HG02981 (cell line): ENCODE measurements at regions not wholly inside any gene's neighbourhood (a gene's known extent, or its start where the extent isn't known, plus 50 kb on each side); places are given as distances from the start of the nearest gene placed in this dataset.

Source experiments
- ATAC-seq: cut with Tn5 transposase; IDR thresholded peaks from one replicate; pipeline ENCODE4 v1.9.1; 2021; ENCODE audit warnings: mild to moderate bottlenecking, moderate library complexity; ENCODE audit not compliant: unreplicated experiment

DNA sequence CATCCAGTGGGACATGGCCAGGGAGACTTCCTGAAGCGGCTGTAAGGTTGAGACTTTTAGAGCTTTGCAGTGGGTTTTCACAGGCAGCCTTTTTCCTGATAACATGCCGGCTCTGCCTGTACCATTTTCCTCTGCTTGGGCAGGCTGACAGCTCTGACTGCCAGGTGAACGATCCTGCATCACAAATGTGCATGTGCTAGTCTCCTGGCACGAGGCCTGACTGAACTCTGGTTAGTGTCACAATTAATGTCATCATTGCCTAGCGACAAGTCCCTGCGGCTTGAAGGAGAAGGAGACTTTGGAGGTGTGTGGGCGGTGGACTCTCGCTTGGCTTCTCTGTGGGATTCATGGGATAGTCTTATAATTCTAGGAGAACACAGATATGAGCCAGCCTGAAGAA is 783.6 kb upstream of the TSPY4 start:
- ATAC-seq, result no peak

- ATAC-seq, result no peak
These were observed 775.9 kb upstream of the TSPY4 start for GRCh38 chrY:8561385-8561784.

DNA sequence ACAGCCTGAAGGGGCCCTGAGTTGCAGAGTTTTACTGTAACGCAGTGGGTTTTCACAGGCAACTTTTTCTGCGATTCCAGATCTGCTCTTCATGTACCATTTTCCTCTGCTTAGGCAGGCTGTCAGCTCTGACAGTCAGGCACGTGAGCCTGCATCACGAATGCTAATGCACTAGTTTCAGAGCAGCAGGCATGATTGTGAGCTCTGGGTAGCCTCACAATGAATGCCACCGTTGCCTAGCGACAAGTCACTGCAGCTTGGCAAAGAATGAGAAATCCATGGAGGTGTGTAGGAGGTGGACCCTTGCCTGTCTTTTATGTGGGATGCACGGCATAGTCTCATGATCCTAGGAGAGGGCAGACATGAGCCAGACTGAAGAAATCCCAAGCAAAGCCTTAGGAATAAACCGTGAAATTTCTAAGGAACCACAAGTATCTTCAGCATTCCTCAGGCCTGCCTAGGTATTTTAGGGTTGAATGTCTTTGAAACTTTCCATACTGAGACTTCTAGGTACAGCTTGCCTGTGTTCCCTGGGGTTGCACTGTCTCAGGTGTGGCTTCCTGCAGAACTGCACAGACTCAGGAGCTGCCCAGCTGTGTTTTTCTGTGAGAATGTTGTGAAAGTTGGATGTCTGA is 774.7 kb upstream of the TSPY4 start:
- no peak for ATAC-seq

DNA sequence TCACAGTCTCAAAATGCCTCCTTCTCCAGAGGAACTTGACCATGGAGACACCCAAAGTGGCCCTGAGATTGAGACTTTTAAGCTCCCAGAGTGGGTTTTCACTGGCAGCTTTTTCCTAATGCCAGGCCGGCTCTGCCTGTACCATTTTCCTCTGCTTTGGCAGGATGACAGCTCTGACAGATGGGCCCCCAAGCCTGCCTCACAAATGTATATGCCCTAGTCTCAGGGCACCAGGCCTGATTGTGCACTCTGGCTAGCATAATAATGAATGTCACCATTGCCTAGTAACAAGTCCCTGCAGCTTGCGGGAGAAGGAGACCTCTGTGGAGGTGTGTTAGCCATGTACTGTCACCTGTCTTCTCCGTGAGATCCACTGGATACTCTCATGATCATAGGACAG is 772.8 kb upstream of the TSPY4 start:
- no peak for ATAC-seq

DNA sequence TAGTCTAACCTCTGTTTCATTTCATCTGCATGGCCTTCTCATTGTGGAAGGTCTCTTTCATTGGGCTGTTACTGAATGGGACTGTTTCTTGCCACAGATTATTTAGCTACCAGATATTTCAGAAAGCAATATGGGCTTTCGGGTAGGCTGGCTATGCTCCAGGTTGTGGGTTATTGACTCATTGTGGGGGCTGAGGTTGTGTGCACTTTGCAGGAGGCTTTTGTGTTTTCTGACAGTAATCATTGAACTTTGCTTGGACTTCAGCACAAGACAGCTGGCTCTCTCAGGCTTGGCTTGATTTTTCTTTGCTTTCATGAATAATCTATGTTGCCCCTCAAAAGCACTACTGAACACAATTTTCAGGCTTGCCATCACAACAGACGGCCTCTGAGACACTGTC is 771.1 kb upstream of the TSPY4 start:
- ATAC-seq, result no peak

DNA sequence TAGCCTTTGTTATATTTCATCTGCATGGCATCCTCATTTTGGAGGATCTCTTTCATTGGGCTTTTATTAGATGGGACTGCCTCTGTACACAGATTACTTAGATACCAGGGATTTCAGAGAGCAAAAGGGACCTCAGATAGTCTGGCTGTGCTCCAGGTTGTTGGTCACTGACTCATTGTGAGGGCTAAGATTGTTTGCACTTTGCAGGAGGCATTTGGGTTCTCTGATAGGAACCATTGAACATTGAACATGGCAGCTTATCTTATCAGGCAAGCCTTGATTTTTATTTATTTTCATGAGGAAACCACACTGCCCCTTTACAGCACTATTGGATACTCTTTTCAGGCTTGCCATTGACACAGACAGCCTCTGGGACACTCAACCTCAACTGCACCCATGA is 766.9 kb upstream of the TSPY4 start:
- ATAC-seq, result no peak

DNA sequence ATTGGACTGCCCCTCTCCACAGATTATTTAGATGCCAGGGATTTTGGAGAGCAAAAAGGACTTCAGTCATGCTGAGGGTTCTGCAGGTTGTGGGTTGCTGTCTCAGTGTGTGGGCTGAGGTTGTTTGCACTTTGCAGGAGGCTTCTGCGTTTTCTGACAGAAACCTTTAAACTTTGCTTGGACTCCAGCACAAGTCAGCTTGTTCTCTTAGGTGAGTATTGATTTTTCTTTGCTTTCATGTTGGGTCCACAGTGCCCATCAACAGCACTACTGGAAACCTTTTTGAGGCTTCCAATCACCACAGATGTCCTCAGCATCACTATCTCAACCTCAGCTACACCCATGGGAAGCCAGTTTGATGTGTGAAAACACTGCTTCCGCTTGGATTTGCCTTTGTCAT is 764.3 kb upstream of the TSPY4 start:
- no peak for ATAC-seq

- no peak for ATAC-seq
These were observed 754.9 kb upstream of the TSPY4 start for GRCh38 chrY:8582277-8582850.

DNA sequence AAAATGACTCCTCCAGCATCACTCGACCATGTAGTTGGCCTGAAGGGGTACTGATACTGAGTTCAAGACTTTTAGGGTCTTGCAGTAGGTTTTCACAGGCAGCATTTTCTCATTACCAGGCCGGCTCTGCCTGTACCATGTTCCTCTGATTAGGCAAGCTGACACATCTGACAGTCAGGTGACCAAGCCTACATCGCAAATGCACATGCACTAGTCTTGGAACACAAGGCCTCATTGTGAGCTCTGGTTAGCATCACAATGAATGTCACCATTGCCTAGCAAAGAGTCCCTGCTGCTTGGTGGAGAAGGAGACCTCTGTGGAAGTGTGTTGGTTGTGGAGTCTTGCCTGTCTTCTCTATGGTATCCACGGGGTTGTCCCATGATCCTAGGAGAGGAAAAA is 754.1 kb upstream of the TSPY4 start:
- no peak for ATAC-seq

DNA sequence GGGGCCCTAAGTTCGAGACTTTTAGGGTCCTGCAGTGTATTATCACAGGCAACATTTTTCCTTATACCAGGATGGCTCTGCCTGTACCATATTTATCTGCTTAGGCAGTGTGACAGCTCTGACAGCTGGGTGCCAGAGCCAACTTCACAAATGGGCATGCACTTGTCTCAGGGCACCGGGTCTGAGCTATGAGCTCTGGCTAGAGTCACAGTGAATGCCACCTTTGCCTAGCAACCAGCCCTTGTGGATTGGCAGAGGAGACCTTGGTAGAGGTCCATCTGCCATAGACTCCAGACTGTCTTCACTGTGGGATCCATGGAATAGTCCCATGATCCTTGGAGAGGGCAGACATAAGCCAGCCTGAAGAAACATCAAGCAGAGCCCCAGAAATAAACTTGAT is 746.6 kb upstream of the TSPY4 start:
- ATAC-seq, result no peak

- no peak for ATAC-seq
These were observed 745.3 kb upstream of the TSPY4 start for GRCh38 chrY:8591821-8592516.

DNA sequence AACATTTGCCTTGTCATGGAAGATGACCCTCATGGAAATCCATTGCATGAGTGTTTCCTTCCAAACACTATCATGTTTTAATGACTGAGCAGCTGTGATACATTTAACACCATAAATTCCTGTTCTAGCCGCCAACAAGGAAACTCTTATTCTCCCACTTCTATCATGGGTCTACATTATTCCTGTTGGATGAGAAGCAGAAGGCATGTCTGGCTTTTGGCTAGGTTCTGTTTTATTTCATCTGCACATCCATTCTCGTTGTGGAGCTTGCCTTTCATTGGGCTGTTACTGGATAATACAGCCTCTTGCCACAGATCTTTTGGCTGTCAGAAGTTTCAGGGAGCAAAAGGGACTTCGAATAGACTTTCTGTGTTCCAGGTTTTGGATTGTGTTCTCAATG is 742.6 kb upstream of the TSPY4 start:
- no peak for ATAC-seq

DNA sequence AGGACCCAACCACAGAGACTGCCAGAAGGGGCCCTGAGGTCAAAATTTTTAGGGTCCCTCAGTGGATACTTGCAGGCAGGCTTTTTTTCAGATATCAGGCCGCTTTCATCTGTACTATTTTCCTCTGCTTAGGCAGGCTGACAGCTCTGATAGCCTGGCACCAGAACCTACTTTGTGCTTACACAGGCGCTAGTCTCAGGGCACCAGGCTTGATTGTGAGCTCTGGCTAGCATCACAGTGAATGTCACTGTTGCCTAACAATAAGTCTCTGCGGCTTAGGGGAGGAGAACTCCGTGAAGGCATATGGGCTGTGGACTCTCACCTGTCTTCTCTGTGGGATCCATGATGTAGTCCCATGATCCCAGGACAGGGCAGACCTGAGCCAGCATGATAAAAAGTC is 738.1 kb upstream of the TSPY4 start:
- ATAC-seq, result no peak

DNA sequence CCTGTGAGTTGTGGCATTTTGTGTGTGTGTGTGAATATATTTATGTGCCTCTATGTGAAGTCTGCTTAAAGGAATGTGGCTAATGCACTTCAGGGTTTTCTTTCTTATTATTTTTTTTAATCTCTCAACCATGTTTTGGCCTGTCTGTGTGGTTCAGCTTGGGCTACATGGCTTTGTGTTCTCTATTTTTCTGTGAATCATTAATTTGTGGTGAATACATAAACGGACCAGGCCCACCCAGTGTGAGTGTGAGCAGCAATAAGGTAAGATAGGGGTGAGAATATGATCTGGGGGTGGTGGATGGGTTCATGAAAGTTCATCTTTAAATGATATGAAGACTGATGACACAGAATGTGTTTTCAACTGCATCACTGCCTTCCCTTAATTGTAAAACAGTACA is 726.6 kb upstream of the TSPY4 start:
- peak; percentile 85 for ATAC-seq

- no peak for ATAC-seq
These were observed 725.4 kb upstream of the TSPY4 start for GRCh38 chrY:8611815-8612214.

GRCh38 chrY:8618302-8618701 is 719.0 kb upstream of the TSPY4 start:
- no peak for ATAC-seq

GRCh38 chrY:8622156-8622555 is 715.1 kb upstream of the TSPY4 start:
- ATAC-seq, result no peak

- no peak for ATAC-seq
These were observed 714.4 kb upstream of the TSPY4 start for GRCh38 chrY:8622856-8623255.

DNA sequence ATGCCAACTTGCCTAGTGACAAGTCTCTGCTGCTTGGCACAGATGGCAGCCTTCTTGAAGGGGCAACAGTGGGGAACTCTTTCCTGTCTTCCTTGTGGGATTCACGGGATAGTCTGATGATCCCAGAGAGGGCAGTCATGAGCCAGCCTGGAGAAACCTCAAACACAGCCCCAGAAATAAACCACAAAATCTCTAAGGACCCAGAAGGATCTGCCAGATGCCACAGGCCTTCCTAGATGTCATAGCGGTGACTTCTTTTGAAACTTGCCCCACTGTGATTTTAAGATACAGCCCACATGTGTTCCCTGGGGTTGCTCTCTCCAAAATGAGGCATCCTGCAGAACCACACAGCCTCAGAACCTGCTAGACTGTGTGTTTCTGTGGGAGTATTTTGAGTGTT is 707.6 kb upstream of the TSPY4 start:
- ATAC-seq, result no peak

DNA sequence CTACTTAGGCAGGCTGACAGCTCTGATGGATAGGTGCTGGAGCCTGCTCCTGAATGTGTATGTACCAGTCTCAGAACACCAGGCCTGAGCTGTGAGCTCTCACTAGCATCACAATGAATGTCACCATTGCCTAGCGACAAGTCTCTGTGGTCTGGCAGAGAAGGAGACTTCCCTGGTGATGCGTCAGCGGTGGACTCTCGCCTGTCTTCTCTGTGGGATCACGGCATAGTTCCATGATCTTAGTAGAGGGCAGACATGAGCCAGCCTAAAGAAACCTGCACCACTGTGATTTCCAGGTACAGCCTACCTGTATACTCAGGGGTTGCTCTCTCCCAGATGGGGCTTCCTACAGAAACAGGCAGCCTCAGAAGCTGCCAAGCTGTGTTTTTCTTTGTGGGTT is 699.2 kb upstream of the TSPY4 start:
- ATAC-seq, result no peak

DNA sequence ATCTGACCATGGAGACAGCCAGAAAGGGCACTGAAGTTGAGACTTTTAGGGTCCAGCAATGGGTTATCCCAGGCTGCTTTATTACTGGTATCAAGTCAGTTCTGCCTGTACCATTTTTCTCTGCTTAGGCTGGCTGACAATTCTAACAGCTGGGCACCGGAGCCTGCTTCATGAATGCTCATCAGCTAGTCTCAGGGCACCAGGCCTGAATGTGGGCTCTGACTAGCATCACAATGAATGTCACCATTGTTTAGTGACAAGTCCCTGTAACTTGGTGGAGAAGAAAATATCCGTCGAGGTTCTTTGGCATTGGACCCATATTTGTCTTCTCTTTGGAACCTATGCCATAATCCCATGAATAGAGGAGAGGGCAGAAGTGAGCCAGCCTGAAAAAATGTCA is 692.3 kb upstream of the TSPY4 start:
- ATAC-seq, result no peak

- ATAC-seq, result peak; percentile 54
These were observed 684.8 kb upstream of the TSPY4 start for GRCh38 chrY:8652445-8652844.

GRCh38 chrY:8655017-8655416 is 682.2 kb upstream of the TSPY4 start:
- ATAC-seq, result no peak
